ENCODE measurements at regions not wholly inside any gene's neighbourhood (a gene's known extent, or its start where the extent isn't known, plus 50 kb on each side); places are given as distances from the start of the nearest gene placed in this dataset.
"Not testable (repeated sequence)": the region's sequence is repeated elsewhere in the genome, so short reads cannot be mapped to it uniquely, and the experiment has no call there.

GRCh38 chr6:100228834-100229441, 234.9 kb upstream of the MCHR2 start:
- peak; percentile 59 for DNase-seq (ENCODE audit: low spot score)

GRCh38 chr6:100228437-100228833, 234.4 kb upstream of the MCHR2 start:
- DNase-seq (ENCODE audit: low spot score), result no peak

GRCh38 chr6:100226811-100227210, 232.8 kb upstream of the MCHR2 start:
- no peak for DNase-seq (ENCODE audit: low spot score)

GRCh38 chr6:100223952-100224351, 229.9 kb upstream of the MCHR2 start:
- not testable (repeated sequence) for DNase-seq (ENCODE audit: low spot score)

GRCh38 chr6:100220543-100220942, 226.5 kb upstream of the MCHR2 start:
- no peak for DNase-seq (ENCODE audit: low spot score)

GRCh38 chr6:100217225-100218012, 223.4 kb upstream of the MCHR2 start:
- no peak for DNase-seq (ENCODE audit: low spot score)

- DNase-seq (ENCODE audit: low spot score), result no peak
These were observed 222.7 kb upstream of the MCHR2 start for GRCh38 chr6:100216760-100217159.

GRCh38 chr6:100212131-100212530, 218.1 kb upstream of the MCHR2 start:
- no peak for DNase-seq (ENCODE audit: low spot score)

GRCh38 chr6:100210137-100211117, 216.4 kb upstream of the MCHR2 start:
- no peak for DNase-seq (ENCODE audit: low spot score)

- DNase-seq (ENCODE audit: low spot score), result no peak
These were observed 215.5 kb upstream of the MCHR2 start for GRCh38 chr6:100209323-100210136.

GRCh38 chr6:100203400-100203799, 209.4 kb upstream of the MCHR2 start:
- no peak for DNase-seq (ENCODE audit: low spot score)

- no peak for DNase-seq (ENCODE audit: low spot score)
These were observed 208.6 kb upstream of the MCHR2 start for GRCh38 chr6:100202417-100203194.

- not testable (repeated sequence) for DNase-seq (ENCODE audit: low spot score)
These were observed 202.4 kb upstream of the MCHR2 start for GRCh38 chr6:100196214-100196982.

GRCh38 chr6:100195244-100195643, 201.2 kb upstream of the MCHR2 start:
- not testable (repeated sequence) for DNase-seq (ENCODE audit: low spot score)

GRCh38 chr6:100194535-100194934, 200.5 kb upstream of the MCHR2 start:
- DNase-seq (ENCODE audit: low spot score), result no peak

- no peak for DNase-seq (ENCODE audit: low spot score)
These were observed 194.7 kb upstream of the MCHR2 start for GRCh38 chr6:100188754-100189153.

GRCh38 chr6:100186552-100186951, 192.5 kb upstream of the MCHR2 start:
- no peak for DNase-seq (ENCODE audit: low spot score)

- no peak for DNase-seq (ENCODE audit: low spot score)
These were observed 191.6 kb upstream of the MCHR2 start for GRCh38 chr6:100185615-100186014.

- peak; percentile 19 for DNase-seq (ENCODE audit: low spot score)
These were observed 190.4 kb upstream of the MCHR2 start for GRCh38 chr6:100184473-100184872.

GRCh38 chr6:100182313-100182712, 188.3 kb upstream of the MCHR2 start:
- no peak for DNase-seq (ENCODE audit: low spot score)

Data from SK-N-DZ (cell line).